Fibroblast of peridontal ligament (primary cell): ENCODE measurements at regions not wholly inside any gene's neighbourhood (a gene's known extent, or its start where the extent isn't known, plus 50 kb on each side); places are given as distances from the start of the nearest gene placed in this dataset.
A peak's percentile ranks its signal among the peaks of the same experiment; 100 is the strongest.
"Not testable (repeated sequence)": the region's sequence is repeated elsewhere in the genome, so short reads cannot be mapped to it uniquely, and the experiment has no call there.

Source experiments
- DNase-seq: peaks from one replicate; pipeline ENCODE4 v3.0.0-alpha.2; 2010; ENCODE audit errors: extremely low read depth

DNA sequence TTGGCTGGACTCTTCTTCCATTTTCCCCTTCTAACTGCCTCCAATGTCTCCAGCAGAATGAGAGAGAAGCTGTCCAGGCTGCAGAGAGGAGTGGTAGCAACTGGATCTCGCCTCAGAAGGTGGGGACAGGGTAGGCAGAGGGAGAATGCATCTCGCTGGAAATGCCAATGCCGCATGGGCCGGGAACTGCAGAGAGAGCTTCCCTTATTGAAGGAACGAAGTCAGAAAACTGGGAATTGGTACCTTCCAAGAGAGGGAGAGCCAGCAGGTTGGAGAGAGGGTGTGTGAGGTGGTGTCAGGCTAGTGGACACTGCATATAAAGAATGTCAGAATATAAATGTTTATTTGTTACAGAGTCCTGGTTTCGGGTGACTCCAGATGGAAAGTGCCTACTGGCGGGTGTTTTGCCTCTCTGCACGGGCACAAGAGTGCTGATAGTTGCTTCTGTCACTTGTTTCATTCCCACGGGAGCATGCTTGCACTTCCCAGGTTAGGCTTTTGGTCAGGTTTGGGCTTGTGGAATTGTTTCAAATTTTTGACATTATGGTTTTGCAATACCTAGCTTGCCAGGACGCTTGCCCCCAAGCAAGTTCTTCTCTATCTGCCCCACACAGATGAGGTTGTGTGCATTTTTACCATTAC is 156.8 kb upstream of the STS start:
- DNase-seq: no peak

DNA sequence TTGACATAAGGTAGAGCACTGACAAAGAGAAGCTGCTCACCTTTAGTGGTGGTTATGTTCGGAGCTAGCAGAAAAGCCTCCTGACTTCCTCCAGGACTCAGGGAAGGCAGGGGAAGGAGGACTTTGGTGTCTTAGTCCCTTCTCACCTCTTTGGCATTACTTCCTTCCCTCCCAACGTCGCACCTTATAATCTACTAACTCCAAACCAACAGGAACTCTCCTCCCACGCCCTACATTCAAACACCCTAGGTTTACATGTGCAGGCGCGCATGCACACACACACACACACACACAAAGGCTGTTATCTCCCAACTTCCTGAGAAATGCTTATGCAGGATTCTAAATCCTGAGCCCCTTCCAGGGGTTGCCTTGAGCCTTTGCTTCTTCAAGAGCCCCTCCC is 157.7 kb upstream of the STS start:
- no peak for DNase-seq

DNA sequence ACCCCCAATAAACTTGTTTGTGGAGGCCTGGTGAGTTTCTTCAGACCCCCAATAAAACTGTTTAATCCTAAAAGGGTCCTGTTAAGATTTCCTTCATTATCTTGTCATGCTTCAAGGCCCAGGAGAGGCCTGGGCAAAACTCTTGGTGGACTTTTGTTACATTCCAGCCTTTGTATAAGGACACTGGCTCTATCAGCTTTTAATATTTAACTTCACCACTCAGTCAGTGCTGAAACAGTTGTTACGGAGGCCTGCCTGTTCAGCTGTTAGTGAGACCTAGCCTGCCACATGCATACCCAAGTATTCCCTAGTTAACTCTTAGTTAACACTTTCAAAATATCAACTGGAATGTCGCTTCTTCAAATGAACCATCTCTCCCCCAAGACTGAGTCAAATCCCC is 158.8 kb upstream of the STS start:
- not testable (repeated sequence) for DNase-seq

DNA sequence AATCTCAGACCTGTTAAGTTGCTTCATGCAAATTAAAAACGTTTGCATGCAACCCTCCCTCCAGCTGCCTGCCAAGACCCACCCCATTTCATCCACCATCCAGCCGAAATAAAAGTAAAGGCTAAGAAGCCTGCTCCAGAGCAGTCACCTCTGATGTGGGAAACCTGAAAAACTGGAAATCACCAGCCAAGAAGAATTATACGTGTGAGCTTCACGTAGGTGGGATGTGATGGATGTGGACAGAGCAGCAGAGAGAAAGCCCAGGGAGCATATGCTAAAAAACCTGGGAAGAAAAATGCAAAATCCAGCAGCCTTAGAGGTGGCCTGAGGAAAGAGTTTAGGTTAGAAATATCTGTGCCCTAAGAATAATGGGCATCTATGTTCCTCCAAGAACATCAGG is 160.6 kb upstream of the STS start:
- DNase-seq: no peak

DNA sequence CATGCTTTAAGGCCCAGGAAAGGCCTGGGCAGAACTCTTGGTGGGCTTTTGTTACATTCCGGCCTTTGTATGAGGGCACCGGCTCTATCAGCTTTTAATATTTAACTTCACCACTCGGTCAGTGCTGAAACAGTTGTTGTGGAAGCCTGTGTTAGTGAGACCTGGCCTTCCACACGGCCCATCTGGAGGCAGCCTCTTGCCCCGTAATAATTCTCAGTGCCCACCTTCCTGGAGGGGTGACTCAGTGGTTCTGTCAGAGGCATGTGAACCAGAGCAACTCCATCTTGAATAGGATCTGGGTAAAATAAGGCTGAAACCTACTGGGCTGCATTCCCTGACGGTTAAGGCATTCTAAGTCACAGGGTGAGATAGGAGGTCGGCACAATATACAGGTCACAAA is 162.0 kb upstream of the STS start:
- DNase-seq: no peak

DNA sequence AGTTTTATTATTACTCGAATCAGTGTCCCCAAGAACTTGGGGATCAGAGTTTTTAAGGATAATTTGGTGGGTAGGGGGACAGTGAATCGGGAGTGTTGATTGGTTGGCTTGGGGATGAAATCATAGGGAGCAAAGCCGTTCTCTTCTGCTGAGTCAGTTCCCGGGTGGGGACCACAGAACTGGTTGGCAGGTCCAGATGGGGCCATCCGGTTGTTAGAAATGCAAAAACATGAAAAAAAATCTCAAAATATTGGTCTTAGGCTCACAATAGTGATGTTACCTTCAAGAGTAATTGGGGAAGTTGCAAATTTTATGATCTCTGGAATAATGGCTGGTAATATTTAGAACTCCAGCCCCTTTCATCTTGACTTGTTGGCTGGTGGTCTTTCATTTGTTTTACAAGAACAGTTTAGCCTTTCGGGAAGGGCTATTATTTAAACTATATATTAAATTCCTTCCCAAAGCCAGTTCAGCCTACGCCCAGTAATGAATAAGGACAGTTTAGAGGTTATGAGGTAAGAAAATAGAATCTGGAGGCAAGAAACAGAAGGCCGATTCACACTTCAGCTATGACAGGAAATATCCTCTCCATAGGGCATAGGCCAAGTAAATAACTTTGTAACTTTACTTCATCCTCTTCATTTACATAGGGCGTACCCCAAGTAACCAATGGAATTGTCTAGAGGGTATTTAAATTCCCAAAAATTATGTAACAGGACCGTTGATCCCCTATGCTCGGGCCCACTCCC is 164.1 kb upstream of the STS start:
- DNase-seq: no peak

DNA sequence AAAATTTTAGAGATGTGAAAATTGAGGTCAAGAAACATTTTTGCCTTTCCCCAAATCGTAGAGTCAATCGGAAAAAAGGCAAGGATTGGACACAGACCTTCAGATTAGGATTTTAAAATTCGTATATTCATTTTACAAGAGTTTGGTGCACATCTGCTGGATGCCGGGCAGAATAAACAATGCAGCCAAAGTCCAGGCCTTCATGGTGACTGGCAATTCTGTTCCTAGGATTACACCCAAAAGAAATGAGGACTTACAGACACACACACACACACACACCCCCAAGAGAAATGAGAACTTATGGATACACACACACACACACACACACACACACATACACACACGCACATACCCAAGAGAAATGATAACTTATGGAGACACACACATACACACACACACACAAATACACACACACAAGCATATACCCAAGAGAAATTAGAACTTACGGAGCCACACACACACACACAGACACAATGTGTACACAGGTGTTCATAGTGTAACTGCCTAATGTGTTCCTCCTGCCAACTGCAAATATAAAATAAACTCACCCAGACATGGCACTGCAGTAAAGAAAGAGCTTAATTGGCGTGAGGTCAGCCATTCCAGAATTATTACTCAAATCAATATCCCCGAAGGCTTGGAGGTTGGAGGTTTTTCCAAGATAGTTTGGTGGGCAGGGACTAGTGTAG is 165.7 kb upstream of the STS start:
- no peak for DNase-seq

DNA sequence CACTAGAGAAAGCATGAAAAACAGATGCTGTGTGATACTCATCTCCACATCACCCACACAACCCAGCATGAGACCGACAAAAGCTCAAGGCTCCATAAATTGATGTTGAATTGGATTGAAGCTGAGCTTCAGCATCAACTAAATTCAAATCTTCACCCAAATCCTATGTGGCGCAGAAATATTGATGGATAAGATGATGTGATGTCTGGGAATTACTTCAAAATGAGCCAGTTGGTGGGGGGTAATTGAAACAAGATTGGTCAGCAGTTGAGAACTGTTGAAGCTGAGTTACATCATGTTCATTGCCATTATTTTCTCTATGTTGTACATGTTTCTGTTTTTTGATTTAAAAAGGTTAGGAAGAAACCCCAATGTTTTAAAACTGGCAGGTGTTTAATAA is 166.5 kb upstream of the STS start:
- DNase-seq: peak; percentile 3

DNA sequence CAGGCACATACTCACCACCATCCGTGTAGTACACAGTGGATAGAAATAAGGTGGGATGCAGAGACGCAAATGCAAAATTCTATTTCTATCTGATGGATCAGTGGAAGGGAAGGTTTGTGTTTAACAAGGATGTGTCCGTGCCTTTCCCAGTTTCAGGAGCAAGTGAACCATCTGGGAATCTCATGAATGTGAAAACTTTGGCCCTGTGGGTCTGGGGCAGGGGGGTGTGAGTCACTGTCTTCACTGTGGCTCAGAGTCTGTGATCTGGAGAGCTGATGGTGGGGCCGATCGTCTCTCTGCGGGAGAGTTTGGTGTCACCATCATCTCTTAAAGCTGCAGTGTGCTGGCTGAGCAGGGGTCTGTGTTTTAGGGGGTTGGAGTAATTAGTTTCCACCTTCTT is 179.3 kb upstream of the STS start:
- no peak for DNase-seq

DNA sequence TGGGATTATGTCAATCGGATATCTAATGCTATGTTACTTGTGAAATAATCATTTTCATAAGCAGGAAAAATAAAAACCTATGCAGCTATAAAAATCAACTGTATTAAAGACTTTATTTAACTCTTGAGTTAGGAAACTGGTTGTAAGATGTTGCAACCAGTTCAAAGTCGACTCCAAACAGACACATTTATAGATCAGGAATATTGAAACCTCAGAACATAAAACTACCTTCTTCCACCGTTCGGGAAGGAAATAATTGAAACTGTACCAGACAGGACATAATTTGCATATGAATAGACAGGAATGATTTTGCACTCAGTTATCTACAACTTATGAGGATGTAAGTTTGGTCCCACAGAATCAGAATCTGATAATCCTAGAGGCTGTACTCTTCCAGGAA is 181.8 kb upstream of the STS start:
- no peak for DNase-seq

DNA sequence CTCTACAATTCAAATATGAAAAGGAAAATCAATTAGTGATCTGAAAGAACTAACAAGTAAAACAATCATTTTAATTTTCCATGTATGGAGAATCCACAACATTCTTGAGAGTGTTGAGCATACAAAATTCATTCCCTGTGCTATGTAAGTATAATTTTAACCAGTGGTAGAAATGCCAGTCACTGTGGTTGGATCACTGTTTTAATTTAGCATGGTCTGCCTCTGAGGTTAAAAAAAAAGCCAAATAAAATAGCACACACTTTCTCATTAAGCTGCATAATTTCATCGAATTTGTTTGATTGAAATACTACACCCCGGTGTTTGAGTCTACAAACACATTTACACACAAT is 185.5 kb upstream of the STS start:
- no peak for DNase-seq

DNA sequence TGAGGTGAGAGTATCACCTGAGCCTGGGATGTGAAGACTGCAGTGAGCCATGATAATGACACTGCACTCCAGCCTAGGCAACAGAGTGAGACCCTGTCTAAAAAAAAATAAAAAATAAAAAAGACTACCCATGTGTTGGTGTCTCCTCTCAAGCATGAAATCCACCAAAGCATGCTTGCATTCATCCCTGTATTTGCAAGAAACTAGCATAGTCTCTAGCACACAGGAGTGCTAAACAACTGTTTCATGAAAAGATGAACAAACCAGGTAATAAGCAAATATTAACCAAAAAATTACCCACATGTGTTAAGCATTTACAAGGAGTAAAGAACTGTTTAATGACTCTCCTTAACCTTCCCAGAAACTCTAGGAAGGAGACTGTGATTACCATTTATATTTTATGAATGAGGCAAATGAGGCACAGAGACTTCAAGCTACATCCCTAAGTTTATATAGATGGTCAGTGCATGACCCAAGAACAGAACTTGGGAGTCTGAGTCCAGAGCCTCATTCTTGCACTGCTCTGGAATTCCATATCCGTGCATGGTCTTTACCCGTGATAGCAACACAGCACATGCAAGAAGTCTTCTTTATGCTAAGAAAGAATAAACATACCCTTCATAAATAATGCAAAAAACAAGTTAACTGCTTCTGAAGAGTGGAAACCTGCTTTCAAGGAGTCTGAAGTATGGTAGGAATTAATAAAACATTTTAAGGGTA is 186.1 kb upstream of the STS start:
- DNase-seq: no peak

DNA sequence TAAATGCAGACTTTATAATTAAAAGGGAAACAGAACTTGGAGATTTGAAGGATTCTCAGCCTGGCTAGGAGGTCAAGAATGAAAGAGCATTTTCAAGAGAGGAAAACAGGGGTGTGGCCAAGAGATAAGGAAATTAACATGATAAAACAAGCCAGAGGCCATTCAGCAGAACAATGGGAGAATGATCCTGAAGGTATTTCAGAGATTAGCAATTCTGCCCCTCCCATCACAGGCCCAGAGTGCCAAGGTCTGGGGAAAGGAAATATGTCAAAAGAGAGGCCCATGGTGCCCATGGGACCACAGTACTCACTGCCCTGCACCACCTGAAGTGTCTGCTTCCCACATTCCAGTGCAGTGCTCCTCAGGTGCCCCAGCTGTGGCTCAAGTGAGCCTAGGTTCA is 188.5 kb upstream of the STS start:
- DNase-seq: no peak

DNA sequence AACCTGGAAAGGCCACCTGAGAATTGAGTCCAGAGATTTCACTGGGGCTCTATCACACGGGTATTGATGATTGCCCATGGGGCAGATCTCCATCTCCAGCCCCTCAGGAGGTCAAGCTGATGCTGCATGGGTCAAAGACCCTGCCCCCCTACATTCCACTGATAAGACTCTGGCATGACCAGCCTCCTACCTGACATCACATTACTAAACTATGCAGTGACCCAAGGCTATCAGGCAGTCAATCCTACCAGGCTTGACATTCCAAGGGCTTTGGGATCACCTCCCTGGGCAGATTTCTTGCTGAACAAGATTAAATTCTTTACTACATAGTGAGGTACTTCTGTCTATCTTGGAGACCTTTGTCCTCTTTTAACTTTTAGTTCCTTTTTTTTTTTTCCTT is 192.7 kb upstream of the STS start:
- no peak for DNase-seq

DNA sequence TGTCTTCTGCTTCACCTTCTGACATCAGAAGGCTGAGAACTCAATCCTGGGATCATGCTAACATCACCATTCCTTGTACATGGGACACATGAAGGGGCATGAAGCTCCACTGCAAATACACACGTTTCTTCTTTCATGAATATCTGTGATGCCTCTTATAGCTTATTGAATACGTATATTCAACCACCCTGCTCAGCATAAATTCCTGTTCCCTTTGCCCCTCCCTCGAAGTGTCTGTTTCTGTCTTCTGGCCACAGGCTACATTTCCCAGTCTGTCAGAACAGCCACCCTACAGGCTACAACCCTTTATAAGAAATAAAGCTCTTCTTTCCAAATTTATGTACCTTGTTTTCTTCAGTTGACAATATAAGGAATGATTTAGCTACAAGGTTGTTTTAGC is 201.3 kb upstream of the STS start:
- no peak for DNase-seq

DNA sequence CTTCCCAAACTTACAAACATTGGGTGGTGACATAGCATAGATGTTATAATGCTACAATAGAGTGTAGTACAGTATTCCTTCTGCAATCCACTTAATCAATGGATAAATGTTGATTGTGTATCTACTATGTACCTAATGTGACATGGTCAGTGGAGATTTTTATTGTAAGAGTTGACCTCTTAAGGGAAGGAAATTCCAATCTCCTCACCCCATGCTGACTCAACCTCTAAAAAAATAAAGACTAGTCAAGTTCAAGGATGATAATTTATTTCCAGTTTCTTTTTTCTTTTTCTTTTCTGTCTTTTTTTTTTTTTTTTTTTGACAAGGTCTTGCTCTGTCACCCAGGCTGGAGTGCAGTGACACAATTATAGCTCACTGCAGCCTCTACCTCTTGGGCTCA is 206.5 kb upstream of the STS start:
- DNase-seq: peak; percentile 1

DNA sequence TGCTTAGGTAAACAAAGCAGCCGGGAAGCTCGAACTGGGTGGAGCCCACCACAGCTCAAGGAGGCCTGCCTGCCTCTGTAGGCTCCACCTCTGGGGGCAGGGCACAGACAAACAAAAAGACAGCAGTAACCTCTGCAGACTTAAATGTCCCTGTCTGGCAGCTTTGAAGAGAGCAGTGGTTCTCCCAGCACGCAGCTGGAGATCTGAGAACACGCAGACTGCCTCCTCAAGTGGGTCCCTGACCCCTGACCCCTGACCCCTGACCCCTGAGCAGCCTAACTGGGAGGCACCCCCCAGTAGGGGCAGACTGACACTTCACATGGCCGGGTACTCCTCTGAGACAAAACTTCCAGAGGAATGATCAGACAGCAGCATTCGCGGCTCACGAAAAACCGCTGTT is 214.6 kb upstream of the STS start:
- DNase-seq: not testable (repeated sequence)

DNA sequence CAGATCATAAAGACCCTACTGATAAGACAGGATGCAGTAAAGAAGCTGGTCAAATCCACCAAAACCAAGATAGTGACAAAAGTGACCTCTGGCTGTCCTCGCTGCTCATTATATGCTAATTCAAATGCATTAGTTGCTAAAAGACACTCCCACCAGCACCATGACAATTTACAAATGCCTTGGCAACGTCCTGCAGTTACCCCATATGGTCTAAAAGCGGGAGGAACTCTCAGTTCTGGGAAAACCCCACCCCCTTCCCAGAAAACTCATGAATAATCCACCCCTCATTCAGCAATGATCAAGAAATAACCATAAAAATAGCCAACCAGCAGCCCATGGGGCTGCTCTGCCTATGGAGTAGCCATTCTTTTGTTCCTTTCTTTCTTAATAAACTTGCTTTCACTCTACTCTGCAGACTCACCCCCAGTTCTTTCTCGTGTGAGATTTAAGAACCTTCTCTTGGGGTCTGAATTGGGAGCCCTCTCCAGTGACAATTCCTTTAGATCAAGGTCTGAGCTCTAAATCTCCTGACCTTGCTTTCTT is 217.1 kb upstream of the STS start:
- DNase-seq: no peak

DNA sequence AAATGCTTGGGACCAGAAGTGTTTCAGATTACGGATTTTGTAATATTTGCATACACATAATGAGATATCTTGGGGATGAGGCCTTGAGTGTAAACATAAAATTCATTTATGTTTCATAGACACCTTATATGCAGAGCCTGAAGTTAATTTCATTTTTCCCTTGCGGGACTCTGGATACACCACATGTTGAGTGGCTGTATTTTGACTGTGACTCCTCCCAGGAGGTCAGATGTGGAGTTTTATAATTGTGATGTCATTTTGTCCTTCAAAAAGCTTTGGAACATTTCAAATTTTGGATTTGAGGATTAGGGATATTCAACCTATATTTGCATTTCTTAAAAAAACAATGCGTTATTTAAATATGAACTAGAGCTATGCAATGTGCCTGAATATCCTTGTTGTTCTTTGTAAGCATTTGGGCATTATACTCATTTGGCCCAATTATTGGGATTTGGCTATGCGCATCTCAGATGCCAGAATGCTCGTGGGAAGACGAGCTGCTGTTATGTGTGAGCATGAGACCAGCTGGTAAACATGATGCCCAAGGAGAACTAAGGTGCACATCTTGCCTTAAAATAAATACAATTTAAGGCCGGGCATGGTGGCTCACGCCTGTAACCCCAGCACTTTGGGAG is 223.0 kb upstream of the STS start:
- DNase-seq: no peak

DNA sequence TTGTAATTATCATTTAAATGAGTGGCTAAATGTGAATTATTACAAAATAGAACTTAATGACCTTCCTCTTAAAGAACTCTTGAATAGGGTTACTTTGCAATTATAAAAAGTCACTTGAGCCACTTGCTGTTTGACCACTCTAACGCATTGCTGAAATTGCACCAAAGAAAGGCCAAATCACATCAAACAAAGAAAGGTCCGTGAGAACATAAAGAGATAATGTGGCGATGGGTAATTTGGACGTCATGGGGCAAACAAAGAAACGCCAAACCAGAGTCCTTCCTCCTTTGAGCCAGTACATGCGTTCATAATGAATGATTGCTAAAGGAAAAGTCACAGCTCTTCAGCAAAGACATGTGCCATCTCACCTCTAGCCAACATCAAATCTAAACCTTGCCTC is 229.8 kb upstream of the STS start:
- DNase-seq: no peak

DNA sequence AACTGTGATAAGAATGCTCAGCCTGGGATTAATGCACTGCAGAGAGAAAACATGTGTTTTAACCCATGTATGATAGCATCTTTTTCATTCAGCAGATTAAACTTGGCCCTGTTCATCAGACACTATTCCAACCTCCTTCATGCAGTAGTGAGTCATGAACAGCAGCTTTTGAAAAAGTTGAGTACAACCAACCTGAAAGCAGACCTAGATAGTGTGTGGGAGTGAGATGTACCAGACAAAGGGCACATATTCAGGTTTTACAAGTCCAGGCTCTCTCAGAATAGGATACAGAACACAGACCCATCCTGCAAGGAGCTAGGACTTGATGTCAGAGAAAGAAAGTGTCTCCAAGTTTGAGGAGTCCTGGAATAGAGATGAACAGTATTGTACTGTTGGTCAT is 237.3 kb upstream of the STS start:
- DNase-seq: no peak

DNA sequence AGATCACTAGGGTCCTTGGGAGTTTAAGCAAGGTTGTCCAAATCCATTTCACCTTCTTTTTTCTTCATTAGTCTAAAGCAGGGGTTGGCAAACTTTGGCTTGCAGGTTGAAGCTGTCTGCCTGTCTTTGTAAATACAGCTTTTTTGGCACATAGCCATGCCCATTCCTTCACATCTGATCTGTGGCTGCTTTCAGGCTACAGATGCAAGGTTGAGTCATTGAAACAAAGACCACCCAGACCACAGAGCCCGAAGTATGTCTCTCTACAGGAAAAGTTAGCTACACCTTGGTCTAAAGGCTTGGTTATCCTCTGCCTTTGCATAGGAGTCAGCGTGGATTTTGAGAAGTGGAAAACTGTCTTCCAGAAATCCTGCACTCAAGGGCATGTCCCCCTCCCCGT is 238.1 kb upstream of the STS start:
- DNase-seq: no peak
